ENCODE measurements at regions not wholly inside any gene's neighbourhood (a gene's known extent, or its start where the extent isn't known, plus 50 kb on each side); places are given as distances from the start of the nearest gene placed in this dataset.

- TF ChIP-seq CTCF (optimal IDR thresholded peaks at IDR 0.05 in 1 of 3, IDR thresholded peaks at IDR 0.05 in 1 of 3, conservative IDR thresholded peaks at IDR 0.05 in 1 of 3; ENCODE audit: extremely low read depth in 1 of 3, insufficient read depth in 2 of 3, low read length in 3 of 3) (no peak), EZH2 (IDR thresholded peaks at IDR 0.05; ENCODE audit: low read length) (no peak)
These were observed 205.0 kb downstream of the TOMM20 start for GRCh38 chr1:234923626-234924025.
